K562 (cell line): ENCODE measurements at regions not wholly inside any gene's neighbourhood (a gene's known extent, or its start where the extent isn't known, plus 50 kb on each side); places are given as distances from the start of the nearest gene placed in this dataset.

ENCODE experiments used
- ATAC-seq: fragments of 200-7000 bp; cut with Tn5 transposase; 3 replicates; pipeline ENCODE4 v1.9.1; 2020; ENCODE audit warnings: moderate library complexity
- BruUV-seq: library from RNA; stranded (reverse); fragments of 400-500 nt; replicated peaks from 2 replicates; lab custom pipeline; 2021; lab: Mats Ljungman, UMichigan
- CTCF ChIA-PET: fragments of 300-600 bp; formaldehyde crosslinking; extraction: SDS; loops from one replicate; lab custom pipeline; 2021; ENCODE audit warnings: low intra/inter-chr PET ratio; lab: Yijun Ruan, JAX
- POLR2A ChIA-PET: fragments of 300-600, 350-650 bp; sonication (Branson Sonifier 250); formaldehyde crosslinking; extraction: SDS; loops from one replicate; lab custom pipeline; 2021; ENCODE audit warnings: antibody characterized with exemption, inconsistent platforms; lab: Yijun Ruan, JAX
- DNase-seq, 4 experiments: peaks; one replicate each; pipeline versions ENCODE4 v3.0.0 to v3.0.0-alpha.2; 2011 to 2018; ENCODE audit warnings: low spot score in 3 of 4, mixed read lengths in 3 of 4; ENCODE audit errors: extremely low read depth in 1 of 4
- FAIRE-seq: peaks from 2 replicates; lab custom pipeline; 2011; peaks lifted over from hg19 to GRCh38; lab: Jason Lieb, UNC
- H2AFZ ChIP-seq: 2 replicates; pipeline ENCODE4 v1.6.0; 2011; ENCODE audit warnings: low read depth, low read length, control low read depth, inconsistent platforms
- H3K27ac ChIP-seq: fragments of 200-600 bp; 3 replicates; pipeline ENCODE4 v1.8.0; 2011; ENCODE audit warnings: low read depth, mild to moderate bottlenecking, control low read depth, inconsistent platforms, low read length, moderate library complexity, mixed read lengths; ENCODE audit errors: extremely low read depth
- H3K27me3 ChIP-seq, 2 experiments: fragments of 300-600 bp in 1 of 2; 2 replicates in 1 of 2; 3 replicates in 1 of 2; pipeline versions ENCODE4 v1.6.0 to v1.8.0; 2011; ENCODE audit warnings: inconsistent platforms in 2 of 2, low read length in 2 of 2, mild to moderate bottlenecking in 1 of 2, mixed read lengths in 1 of 2, moderate library complexity in 1 of 2; ENCODE audit not compliant: control insufficient read depth in 2 of 2, insufficient read depth in 2 of 2
- H3K36me3 ChIP-seq: fragments of 300-600 bp; 3 replicates; pipeline ENCODE4 v1.8.0; 2011; ENCODE audit warnings: mild to moderate bottlenecking, low read length, inconsistent platforms; ENCODE audit not compliant: control insufficient read depth, insufficient read depth
- H3K4me1 ChIP-seq, 2 experiments: fragments of 200-600 bp in 1 of 2; replicated peaks in 1 of 2; 2 replicates in 1 of 2; 3 replicates in 1 of 2; pipeline versions ENCODE4 v1.5.1 to v1.8.0; 2011; ENCODE audit warnings: inconsistent platforms in 2 of 2, low read length in 2 of 2, mild to moderate bottlenecking in 1 of 2, mixed read lengths in 1 of 2, moderate library complexity in 1 of 2; ENCODE audit not compliant: control insufficient read depth in 2 of 2, insufficient read depth in 2 of 2
- H3K4me2 ChIP-seq: 2 replicates; pipeline ENCODE4 v1.6.1; 2011; ENCODE audit warnings: low read length, control low read depth, inconsistent platforms, mixed read lengths; ENCODE audit not compliant: insufficient read depth
- H3K4me3 ChIP-seq: fragments of 200-600 bp; sonication (generic), shearing (Covaris generic); 2 replicates; pipeline ENCODE4 v1.5.1; 2016; ENCODE audit warnings: control low read depth, inconsistent platforms
- H3K79me2 ChIP-seq: fragments of 200-600 bp; 3 replicates; pipeline ENCODE4 v1.8.0; 2011; ENCODE audit warnings: low read length, inconsistent platforms; ENCODE audit not compliant: control insufficient read depth, insufficient read depth
- H3K9ac ChIP-seq, 2 experiments: 2 replicates each; pipeline versions ENCODE4 v1.6.0 to v1.6.1; 2011; ENCODE audit warnings: low read depth in 2 of 2, low read length in 2 of 2, control low read depth in 1 of 2, inconsistent platforms in 1 of 2, mild to moderate bottlenecking in 1 of 2, mixed read lengths in 1 of 2; ENCODE audit not compliant: insufficient read depth in 1 of 2
- H3K9me1 ChIP-seq: one replicate; pipeline ENCODE4 v1.6.0; 2011; ENCODE audit warnings: inconsistent platforms, mild to moderate bottlenecking, low read length, moderate library complexity; ENCODE audit not compliant: control insufficient read depth, insufficient read depth
- H3K9me3 ChIP-seq: replicated peaks from 2 replicates; pipeline ENCODE4 v1.5.1; 2011; ENCODE audit warnings: low read depth, low read length, inconsistent platforms; ENCODE audit not compliant: control insufficient read depth, insufficient read depth
- H4K20me1 ChIP-seq: replicated peaks from 2 replicates; pipeline ENCODE4 v1.6.1; 2011; ENCODE audit warnings: low read length, inconsistent platforms, mixed read lengths; ENCODE audit not compliant: control insufficient read depth, insufficient read depth
- EHMT2 ChIP-seq: fragments of 450-650 bp; IDR thresholded peaks from 2 replicates; pipeline ENCODE4 v1.6.1; 2018; ENCODE audit warnings: antibody characterized with exemption
- ESRRA ChIP-seq: fragments of 450-650 bp; IDR thresholded peaks from 2 replicates; pipeline ENCODE4 v1.6.1; 2014; ENCODE audit warnings: low read depth, mild to moderate bottlenecking, moderate library complexity, borderline replicate concordance
- WGBS: fragments of 100-300 bp; shearing (Covaris generic); methylation state at CpG from one replicate; pipeline ENCODE4 v1.1.6; 2016; ENCODE audit warnings: low coverage, mixed read lengths; ENCODE audit not compliant: insufficient coverage; ENCODE audit errors: missing lambda C conversion rate; 5-methylcytosine and 5-hydroxymethylcytosine counted together
- in situ Hi-C: fragments of 300-500 bp; cut with MboI; formaldehyde crosslinking; loops from 4 replicates; pipeline ENCODE4 v1.15.0; 2018; ENCODE audit warnings: inconsistent platforms, mixed read lengths
- intact Hi-C: fragments of 100-400 bp; cut with micrococcal nuclease; formaldehyde crosslinking; loops from 2 replicates; pipeline ENCODE4 v1.14.2; 2022
- TF ChIP-seq, protein P1 (sequence below): sonication (generic); formaldehyde crosslinking; IDR thresholded peaks from 2 replicates; pipeline ENCODE4 v1.8.0; 2023; ENCODE audit warnings: missing genetic modification reagents, mild to moderate bottlenecking, borderline replicate concordance

- CTCF ChIA-PET = no interaction called here
- no peaks in the 10 kb centered on the region for H4K20me1 ChIP-seq
- no peak for TF ChIP-seq ESRRA
- 0 out of 2 replicates have a peak, but pooled peaks have one; percentile 2 for TF ChIP-seq EHMT2
- TF ChIP-seq, protein P1, sequence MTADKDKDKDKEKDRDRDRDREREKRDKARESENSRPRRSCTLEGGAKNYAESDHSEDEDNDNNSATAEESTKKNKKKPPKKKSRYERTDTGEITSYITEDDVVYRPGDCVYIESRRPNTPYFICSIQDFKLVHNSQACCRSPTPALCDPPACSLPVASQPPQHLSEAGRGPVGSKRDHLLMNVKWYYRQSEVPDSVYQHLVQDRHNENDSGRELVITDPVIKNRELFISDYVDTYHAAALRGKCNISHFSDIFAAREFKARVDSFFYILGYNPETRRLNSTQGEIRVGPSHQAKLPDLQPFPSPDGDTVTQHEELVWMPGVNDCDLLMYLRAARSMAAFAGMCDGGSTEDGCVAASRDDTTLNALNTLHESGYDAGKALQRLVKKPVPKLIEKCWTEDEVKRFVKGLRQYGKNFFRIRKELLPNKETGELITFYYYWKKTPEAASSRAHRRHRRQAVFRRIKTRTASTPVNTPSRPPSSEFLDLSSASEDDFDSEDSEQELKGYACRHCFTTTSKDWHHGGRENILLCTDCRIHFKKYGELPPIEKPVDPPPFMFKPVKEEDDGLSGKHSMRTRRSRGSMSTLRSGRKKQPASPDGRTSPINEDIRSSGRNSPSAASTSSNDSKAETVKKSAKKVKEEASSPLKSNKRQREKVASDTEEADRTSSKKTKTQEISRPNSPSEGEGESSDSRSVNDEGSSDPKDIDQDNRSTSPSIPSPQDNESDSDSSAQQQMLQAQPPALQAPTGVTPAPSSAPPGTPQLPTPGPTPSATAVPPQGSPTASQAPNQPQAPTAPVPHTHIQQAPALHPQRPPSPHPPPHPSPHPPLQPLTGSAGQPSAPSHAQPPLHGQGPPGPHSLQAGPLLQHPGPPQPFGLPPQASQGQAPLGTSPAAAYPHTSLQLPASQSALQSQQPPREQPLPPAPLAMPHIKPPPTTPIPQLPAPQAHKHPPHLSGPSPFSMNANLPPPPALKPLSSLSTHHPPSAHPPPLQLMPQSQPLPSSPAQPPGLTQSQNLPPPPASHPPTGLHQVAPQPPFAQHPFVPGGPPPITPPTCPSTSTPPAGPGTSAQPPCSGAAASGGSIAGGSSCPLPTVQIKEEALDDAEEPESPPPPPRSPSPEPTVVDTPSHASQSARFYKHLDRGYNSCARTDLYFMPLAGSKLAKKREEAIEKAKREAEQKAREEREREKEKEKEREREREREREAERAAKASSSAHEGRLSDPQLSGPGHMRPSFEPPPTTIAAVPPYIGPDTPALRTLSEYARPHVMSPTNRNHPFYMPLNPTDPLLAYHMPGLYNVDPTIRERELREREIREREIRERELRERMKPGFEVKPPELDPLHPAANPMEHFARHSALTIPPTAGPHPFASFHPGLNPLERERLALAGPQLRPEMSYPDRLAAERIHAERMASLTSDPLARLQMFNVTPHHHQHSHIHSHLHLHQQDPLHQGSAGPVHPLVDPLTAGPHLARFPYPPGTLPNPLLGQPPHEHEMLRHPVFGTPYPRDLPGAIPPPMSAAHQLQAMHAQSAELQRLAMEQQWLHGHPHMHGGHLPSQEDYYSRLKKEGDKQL (CRISPR knock-in tag) = no peak
- TF ChIP-seq, all 486 proteins: peak for 1
- H3K36me3 ChIP-seq = no peaks in the 10 kb centered on the region
- WGBS = 23% methylated on average over 2 of the region's 2 CpGs
- H3K9me1 ChIP-seq = no peaks in the 10 kb centered on the region
- H3K27me3 ChIP-seq = no peaks in the 10 kb centered on the region
- peaks cover 0 to 16% of the 10 kb centered on the region in 2 experiments; a peak in 3 of 5 replicates for H3K4me1 ChIP-seq
- intact Hi-C loops = no loop called here
- POLR2A ChIA-PET = interaction anchor here (0.6 to 1.3 kb wide), 3 partner anchors 12 to 41 kb away, joined by 3 to 6 read pairs (median 3); no protein-coding TSS in a partner anchor
- in situ Hi-C loops = no loop called here
- DNase-seq = no peak
- H2AFZ ChIP-seq = peak overlapping the region; percentile 48; the same call in 1 of the 2 replicates
- no peak overlapping the region for H3K4me3 ChIP-seq
- peaks cover 7% of the 10 kb centered on the region for H3K9me3 ChIP-seq
- BruUV-seq = no TSS peak
- ATAC-seq = peak; percentile 15; the same call in 1 of the 3 replicates
- FAIRE-seq = no peak
- H3K9ac ChIP-seq = no peak overlapping the region; a peak in 1 of 4 replicates
- H3K4me2 ChIP-seq = peak overlapping the region; percentile 2; the same call in 1 of the 2 replicates
- H3K27ac ChIP-seq = peak overlapping the region; percentile 18; the same call in 1 of the 3 replicates
- no peaks in the 10 kb centered on the region for H3K79me2 ChIP-seq
Measured at GRCh38 chr2:39524061-39524460, 87.0 kb upstream of the MAP4K3 start.
